Left forelimb (tissue), 1 donor: ENCODE measurements at regions not wholly inside any gene's neighbourhood (a gene's known extent, or its start where the extent isn't known, plus 50 kb on each side); places are given as distances from the start of the nearest gene placed in this dataset.
"Not testable (repeated sequence)": the region's sequence is repeated elsewhere in the genome, so short reads cannot be mapped to it uniquely, and the experiment has no call there.

Experiments used
- DNase-seq: peaks from one replicate; pipeline ENCODE4 v3.0.0-alpha.2; 2018; ENCODE audit warnings: low spot score

- DNase-seq = no peak
Observed at GRCh38 chr7:130947792-130948580, 214.0 kb upstream of the KLF14 start.

DNA sequence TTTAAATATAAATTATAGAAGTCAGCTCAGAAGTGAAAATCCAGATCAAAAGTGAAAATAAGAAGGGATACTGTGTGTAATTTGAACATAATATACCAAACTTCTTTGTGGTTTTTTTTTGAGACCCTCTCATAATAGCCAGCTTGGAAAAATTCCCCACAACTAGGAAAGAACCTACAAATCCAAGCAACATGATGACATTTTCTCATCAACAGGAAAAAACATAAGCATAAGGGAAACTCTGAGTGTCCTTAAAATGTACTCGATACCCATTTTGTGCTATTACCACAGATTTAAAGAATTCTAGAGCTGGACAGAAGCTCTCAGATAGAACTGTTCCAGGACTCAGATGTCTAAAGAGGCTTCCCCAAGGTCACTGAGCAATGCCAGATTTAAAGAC lies 214.8 kb upstream of the KLF14 start:
- no peak for DNase-seq

DNA sequence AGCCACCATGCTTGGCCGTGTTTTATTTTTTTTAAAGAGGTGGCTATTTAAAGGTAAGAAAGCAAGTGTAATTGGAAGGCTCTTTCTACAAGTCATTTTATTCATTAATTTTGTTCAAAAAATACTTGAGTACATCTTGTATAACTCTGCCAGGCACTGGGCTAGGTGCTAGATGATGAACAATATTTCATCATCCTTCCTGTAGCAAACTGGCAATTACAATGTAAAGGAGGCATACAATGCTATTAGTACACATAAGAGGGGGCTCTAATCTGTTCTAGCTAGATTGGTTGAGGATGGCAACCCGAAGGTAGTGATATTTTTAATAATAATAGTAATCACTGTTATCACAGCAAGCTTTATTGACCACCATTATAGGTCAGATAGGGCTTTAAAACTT lies 215.5 kb upstream of the KLF14 start:
- DNase-seq = no peak

GRCh38 chr7:130950054-130950453 lies 216.0 kb upstream of the KLF14 start:
- DNase-seq = no peak

- DNase-seq = no peak
Observed at GRCh38 chr7:130950741-130951140, 216.7 kb upstream of the KLF14 start.

DNA sequence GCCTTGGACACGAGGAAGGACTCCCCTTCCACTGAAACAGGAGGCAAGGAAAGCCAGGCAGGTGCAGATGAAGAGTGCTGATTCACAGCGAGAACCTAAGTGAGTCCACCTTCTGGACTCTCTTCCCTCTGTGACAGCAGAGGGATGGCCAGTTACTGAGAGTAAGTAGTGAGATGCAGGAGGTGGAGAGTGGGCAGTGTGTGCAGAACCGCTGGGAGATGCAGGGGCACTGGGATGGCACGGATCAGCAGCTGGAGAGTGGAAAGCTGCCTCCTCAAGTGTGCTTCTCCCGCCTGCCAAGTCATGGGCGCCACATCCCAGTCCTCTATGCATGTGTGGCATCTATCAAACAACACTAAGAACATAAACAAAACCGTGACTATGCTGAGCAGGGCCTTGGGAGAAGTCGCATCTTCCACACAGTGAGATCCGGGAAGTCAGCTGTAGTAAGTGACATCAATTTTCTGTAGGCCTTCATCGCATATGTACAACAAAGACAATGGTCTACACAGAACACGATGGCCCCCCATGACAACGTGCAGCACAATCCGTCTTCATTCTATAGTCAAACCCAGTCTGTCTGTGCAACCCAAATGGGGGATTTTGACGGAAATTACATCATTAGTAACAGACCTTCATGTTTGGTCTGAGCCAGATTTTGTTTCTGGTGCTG lies 217.4 kb upstream of the KLF14 start:
- no peak for DNase-seq

- no peak for DNase-seq
Observed at GRCh38 chr7:130951976-130952876, 218.2 kb upstream of the KLF14 start.

DNA sequence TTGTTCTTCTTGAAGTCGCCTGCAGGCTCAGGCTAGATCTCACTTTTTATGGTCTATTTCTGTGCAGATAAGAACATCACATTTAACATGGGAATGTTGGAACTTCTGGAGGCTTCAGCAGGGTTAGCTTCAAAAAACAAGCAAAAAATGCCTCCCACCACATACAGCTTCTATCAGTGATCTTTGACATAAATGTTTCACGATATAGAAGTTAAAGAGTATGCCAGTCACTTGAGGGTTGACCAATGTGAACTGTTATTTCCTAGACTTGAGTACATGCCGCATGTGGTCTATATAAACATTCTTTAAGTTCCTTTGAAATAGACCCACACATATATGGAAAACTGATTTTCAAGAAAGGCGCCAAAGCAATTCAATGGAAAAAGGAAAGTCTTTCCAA lies 219.2 kb upstream of the KLF14 start:
- DNase-seq = no peak

DNA sequence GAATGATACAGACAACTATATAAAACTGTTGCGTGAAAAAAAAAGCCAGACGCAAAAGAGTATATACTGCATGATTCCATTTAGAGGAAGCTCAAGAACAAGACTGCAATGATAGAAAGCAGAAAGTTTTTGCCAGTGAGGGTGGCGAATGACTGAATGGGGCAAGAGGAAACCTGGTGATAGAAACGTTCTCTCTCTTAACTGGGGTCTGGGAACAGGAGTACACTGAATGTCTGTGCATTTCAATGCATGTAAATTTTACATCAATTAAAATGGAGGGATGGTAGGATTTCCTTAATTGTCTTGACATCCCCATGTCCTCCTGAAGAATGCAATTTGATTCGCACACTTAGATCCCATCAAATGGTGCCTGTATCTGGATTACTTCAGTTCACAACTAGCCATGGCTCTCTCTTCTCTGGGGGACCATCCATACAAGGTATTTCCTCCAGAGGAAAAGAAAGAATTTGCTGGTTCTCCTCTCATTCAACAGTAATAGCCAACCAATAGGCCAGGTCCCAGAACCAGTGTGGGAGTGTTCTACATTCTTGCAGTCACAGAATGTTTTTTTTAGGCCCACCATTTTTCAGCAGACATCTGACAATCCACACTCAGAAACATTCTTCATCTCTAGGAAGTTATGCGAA lies 221.0 kb upstream of the KLF14 start:
- DNase-seq = no peak

- DNase-seq = no peak
Observed at GRCh38 chr7:130955565-130955919, 221.5 kb upstream of the KLF14 start.

DNA sequence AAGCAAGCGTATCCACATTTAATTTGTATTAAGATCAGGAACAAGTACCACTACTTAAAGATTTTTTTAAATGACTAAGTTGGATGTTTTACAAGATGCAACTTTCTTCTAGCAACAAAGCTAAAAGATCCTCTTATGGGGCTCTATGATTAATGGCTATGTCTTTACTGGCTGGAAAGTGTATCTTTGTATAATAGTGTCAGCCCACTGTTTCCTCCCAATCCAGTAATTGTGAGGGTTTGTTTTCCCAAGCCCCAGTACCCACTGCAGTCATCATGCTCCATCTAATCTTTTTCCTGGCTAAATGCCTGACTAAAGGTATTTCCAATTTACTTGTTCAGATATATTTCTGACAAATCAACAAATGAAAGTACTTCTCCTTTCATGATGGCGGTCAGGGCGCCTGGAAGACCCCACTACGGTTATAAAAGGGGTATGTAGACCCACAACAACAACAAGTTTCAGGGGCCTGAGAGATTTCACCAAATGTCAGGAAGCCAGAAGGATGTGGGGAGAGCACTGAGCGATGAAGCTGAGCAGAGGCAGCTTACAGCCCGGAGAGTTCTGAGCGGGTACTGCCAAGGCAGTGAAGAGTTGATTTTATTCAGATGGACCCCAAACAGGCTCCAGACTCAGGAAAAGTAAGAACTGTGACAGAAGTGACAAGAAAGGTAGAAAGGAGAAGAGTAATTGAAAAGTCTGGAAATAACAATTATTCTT lies 222.6 kb upstream of the KLF14 start:
- no peak for DNase-seq

- no peak for DNase-seq
Observed at GRCh38 chr7:130957137-130957513, 223.1 kb upstream of the KLF14 start.

- DNase-seq = not testable (repeated sequence)
Observed at GRCh38 chr7:130957722-130958435, 223.9 kb upstream of the KLF14 start.

DNA sequence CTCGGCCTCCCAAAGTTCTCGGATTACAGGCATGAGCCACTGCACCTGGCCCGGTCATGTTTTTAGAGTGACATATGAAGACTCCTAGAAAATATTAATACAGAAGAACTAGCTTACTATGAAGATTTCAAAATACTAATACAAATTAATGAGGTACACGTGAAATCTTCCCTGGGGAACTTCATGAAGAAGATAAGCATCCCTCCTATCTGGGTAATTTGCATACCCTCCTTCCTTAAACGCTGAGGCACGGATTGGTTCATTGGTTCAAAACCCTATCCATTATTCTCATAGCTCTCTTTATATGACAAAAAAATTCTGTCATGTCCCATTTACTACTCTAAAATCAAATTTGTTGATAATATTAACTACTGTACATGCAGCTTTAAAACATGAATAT lies 224.8 kb upstream of the KLF14 start:
- DNase-seq = no peak

GRCh38 chr7:130959743-130960207 lies 225.8 kb upstream of the KLF14 start:
- DNase-seq = no peak

GRCh38 chr7:130960208-130960988 lies 226.4 kb upstream of the KLF14 start:
- DNase-seq = no peak

DNA sequence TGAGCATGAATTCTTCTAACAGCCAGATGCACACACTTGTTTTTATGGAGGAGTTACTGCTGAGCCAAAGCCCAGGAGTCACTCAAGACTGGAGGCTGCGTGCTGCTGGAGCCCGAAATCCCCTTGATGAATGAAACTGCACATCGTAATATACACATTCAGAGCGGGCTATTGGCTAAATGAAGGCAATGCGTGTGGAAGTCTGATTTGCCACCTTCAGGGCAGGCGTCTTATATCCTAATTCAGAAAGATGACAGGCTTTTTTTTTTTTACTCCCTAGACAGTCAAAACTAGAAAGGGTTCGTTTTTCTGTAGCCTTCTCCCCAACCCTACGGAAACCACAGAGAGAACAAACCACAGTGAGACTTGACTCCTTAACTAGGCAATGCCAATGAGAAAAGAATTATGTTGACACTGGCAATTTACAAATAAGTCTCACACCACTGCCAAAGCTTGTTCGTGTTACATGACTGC lies 227.2 kb upstream of the KLF14 start:
- no peak for DNase-seq

DNA sequence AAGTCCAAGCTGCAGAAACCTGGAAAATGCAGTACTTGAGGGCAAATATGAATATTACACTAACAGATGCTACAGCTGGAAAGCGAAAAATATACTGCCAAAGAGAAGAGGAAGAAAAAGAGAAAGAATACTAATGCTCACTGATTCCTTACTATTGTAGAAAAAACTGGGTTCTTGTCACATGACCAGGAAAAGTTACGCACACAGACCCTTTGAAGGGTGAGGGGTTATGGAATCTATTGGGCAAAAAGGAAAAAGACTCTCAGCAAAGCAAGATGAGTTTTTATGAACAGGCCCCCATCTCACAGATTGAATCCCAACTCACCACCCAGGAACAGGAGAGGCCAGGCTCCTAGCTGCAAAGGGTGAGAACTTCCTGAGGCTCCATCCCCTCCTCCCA lies 228.1 kb upstream of the KLF14 start:
- no peak for DNase-seq

DNA sequence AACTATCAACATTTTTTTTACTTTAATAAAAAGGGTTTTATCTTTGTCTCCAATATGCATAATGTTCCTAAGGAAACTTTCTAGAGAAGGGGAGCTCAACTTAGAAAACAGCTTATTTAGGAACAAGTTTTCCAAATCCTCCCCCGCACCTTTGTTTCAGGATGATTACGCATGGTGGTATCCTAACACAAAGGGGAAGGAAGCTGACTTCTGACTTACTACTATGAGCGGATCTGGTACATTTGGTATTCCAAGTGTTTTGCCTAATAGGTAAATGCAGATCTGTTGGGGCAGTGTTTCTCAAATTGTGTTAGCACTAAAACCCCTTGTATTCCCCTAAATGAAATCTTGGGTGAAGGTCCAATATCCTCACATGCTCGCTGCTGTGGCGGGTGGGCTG lies 229.3 kb upstream of the KLF14 start:
- DNase-seq = no peak

DNA sequence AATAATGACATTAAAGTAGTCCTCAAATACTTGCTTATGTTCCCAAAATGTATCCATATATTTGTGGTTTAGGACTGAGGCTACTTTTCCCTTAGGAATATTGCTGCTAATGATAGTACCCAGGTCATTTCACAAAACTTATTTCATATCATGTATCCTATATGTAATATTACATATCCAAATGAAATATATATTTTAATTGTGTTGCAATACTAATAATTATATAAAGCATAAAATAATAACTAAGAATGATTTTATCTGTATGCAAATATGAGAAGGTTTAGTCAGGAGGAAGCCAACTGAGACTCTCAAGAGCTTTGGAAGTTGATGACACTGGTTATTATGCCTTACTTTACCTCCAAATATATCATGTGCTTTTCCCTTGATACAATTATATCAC lies 231.5 kb upstream of the KLF14 start:
- DNase-seq = no peak
